GM13977 (cell line): ENCODE measurements at regions not wholly inside any gene's neighbourhood (a gene's known extent, or its start where the extent isn't known, plus 50 kb on each side); places are given as distances from the start of the nearest gene placed in this dataset.

Experiments used
- DNase-seq: peaks from one replicate; pipeline ENCODE4 v3.0.0; 2012; ENCODE audit warnings: low spot score
- in situ Hi-C: fragments of 300-500 bp; cut with MboI; formaldehyde crosslinking; loops from one replicate; pipeline ENCODE4 v1.12.0; 2022; ENCODE audit warnings: low sequenced_read_pairs, low pct_unique_long_range_greater_than_20kb, mixed read lengths, inconsistent platforms; ENCODE audit not compliant: unreplicated experiment
- TF ChIP-seq, protein P1 (sequence below): IDR thresholded peaks from 2 replicates; pipeline ENCODE4 v1.5.1; 2012; ENCODE audit warnings: mild to moderate bottlenecking, control low read depth; ENCODE audit not compliant: insufficient read depth; ENCODE audit errors: extremely low read depth, missing control alignments

DNA sequence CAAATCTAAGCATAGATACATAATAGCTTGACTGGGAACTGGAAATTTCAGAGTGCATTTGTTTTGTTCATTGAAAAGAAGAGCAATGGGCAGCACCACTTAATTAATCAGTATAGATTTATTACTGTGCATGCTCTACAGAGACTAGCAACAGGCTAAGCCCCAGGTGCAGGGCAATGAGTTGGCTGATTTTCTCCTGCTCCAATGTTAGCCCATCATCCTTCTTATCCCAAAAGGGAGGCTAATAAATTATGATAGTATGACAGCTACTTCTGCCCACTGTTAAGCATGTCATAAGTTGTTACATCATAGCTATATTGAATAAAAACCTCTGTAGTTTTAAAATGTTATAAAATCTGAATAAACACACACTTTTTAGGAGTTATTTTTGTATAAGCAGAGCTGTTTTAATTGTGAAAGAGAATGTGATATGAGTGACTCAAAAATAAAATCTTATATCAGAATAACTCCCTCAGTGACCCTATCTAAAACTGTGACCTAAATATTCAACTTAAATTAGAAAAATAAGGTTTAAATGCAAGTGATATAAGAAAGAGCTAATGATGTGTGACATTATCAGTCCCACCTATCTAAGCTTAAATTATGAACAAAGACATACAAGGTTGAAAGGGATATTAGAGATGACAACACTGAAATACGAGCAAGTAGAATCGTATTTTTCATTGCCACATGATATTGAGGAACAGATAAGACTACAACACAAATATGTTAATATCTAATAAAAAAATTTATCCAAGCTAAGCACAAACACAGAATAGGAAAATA is 967.3 kb upstream of the ADGRB3 start:
- TF ChIP-seq, protein P1, sequence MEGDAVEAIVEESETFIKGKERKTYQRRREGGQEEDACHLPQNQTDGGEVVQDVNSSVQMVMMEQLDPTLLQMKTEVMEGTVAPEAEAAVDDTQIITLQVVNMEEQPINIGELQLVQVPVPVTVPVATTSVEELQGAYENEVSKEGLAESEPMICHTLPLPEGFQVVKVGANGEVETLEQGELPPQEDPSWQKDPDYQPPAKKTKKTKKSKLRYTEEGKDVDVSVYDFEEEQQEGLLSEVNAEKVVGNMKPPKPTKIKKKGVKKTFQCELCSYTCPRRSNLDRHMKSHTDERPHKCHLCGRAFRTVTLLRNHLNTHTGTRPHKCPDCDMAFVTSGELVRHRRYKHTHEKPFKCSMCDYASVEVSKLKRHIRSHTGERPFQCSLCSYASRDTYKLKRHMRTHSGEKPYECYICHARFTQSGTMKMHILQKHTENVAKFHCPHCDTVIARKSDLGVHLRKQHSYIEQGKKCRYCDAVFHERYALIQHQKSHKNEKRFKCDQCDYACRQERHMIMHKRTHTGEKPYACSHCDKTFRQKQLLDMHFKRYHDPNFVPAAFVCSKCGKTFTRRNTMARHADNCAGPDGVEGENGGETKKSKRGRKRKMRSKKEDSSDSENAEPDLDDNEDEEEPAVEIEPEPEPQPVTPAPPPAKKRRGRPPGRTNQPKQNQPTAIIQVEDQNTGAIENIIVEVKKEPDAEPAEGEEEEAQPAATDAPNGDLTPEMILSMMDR, result no peak
- DNase-seq, result no peak
- in situ Hi-C loops, result no loop called here

DNA sequence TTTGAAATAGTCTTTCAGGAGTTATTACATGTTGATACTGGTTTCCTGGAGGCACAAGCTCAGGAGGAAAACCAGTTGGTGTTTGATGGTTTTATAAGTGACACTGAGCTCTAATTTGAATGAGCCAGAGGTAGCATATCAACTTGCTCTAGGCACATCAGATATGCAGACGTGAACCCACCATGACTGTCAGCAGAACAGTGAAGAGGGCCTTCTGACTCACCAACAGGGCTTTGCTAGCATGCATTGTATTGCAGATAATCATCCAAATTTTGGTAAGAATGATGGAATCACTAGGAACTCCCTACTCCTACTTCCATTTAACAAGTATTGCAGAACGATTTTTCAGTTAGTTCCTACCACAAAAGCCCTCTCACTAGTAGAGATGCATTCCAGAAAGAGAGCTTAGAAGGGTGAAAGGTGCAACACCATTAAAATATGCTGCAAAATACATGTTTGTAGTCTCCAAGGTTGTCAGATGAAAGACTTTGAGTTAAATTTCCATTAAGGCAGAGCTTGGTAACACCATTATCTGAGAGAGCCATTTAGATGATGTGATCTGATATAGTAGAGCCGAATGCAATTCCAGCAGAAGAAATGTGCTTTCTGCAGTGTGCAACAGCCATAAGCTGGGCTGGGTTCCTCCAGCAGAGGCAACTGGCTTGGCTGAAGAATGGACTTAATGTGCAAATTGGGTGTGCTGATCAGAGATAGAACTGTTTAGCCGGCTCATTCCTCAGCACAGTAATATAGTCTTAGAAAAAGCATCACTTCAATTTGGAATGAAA is 968.7 kb upstream of the ADGRB3 start:
- DNase-seq, result no peak
- TF ChIP-seq, protein P1, result no peak
- in situ Hi-C loops, result no loop called here

DNA sequence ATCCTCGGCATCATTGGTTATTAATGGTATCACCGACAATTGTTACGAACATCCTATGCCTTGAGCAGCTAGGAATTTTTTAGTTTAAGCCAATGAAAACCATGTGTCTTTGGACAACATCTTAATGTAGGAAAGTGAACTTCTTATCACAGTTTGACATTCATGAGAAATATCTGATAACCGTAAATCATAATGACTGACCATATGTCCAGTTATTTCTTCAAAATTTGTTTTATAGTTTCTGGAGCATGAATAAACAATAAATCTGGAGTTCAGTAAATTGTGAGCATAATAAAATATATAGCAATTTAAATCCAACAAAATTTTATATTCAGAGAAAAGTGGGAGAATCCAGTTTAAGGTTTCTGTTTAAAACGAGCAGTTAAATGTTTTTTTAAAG is 970.1 kb upstream of the ADGRB3 start:
- no peak for DNase-seq
- TF ChIP-seq, protein P1, result no peak
- in situ Hi-C loops, result no loop called here

DNA sequence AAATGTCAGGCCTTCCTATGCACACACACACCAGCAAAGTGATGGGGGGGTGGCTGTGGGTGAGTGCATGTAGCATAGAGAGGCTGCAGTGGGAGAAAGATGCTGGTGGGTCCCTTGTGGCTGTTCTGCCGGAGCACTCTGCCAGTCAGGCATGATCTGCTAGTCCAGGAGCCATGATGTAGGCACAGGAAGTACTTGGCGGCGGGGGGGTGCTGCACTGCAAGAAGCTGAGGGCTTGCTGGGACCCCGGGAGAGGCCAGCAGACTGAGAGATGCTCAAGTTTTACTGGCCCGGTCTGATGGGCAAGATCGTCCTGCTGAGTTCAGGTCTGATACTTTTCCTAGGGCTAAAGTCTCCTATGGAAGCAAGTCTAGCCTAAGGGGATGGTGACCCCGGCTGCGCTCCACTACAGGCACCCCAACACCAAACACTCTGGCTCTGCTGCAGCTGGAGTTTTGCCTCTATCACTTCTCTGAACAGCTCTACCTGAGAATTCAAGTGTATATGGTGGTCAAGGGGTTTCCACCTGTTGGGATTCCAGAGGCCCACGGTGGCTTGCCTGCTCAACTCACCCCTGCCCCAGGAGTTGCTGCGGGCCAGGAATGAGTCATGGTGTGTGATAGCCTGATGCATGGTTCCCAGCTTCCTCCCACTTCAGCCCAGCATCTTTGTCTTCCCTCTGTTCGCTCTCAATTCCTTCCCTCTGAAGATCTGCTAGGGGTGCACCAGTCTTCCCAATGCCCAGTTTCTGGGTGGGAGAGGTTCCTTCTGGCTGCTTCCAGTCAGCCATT is 971.8 kb upstream of the ADGRB3 start:
- in situ Hi-C loops, result no loop called here

DNA sequence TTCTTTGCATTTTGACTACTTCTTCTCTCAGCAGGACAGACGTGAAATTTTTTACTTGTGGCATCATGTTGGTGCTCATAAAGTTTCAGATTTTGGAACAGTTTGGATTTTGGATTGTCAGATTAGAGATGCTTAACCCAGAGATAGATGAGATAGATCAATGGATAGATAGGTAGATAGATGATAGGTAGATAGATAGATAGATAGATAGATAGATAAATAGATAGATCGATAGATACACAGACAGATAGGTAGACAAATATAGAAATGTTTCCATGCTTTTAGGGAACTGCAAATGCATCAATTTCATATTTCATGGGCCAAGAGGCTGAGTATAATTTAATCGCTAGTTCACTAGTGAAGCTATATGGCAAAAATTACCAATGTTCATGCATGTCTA is 981.5 kb upstream of the ADGRB3 start:
- TF ChIP-seq, protein P1, result no peak
- in situ Hi-C loops, result no loop called here
- DNase-seq, result no peak

More for the DNA sequence above, 971.8 kb upstream of the ADGRB3 start:
- TF ChIP-seq, protein P1, result no peak
- DNase-seq, result no peak

DNA sequence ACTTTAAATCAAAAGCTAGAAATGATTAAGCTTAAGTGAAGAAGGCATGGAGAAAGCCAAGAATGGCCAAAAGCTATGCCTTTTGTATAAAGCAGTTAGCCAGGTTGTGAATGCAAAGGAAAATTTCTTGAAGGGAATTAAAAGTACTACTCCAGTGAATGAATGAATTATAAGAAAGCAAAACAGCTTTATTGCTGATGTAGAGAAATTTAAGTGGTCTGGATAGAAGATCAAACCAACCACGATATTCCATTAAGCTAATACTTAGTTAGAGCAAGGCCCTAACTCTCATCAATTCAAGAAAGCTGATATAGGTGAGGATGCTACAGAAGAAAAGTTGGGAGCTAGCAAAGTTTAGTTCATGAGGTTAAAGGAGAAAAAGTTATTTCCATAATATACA is 988.5 kb upstream of the ADGRB3 start:
- TF ChIP-seq, protein P1, result no peak

More for the DNA sequence above, 988.5 kb upstream of the ADGRB3 start:
- no peak for DNase-seq
- in situ Hi-C loops, result no loop called here
